Small intestine (tissue), 7 donors: ENCODE measurements at regions not wholly inside any gene's neighbourhood (a gene's known extent, or its start where the extent isn't known, plus 50 kb on each side); places are given as distances from the start of the nearest gene placed in this dataset.

Source experiments
- DNase-seq, 2 donors: peaks; one replicate each; pipeline versions ENCODE4 v3.0.0 to v3.0.0-alpha.2; 2013
- FAIRE-seq: peaks from 2 replicates; lab custom pipeline; 2012; peaks lifted over from hg19 to GRCh38; lab: Jason Lieb, UNC
- H3K27ac ChIP-seq, 3 donors: one replicate each; pipeline ENCODE4 v1.5.1; 2013; ENCODE audit warnings: low read length in 2 of 3, mild to moderate bottlenecking in 2 of 3, control low read depth in 1 of 3, inconsistent platforms in 1 of 3, low read depth in 1 of 3, moderate library complexity in 1 of 3
- H3K27me3 ChIP-seq, 3 donors: one replicate each; pipeline ENCODE4 v1.6.1; 2013; ENCODE audit warnings: low read length in 3 of 3, inconsistent platforms in 1 of 3; ENCODE audit not compliant: control insufficient read depth in 3 of 3, insufficient read depth in 3 of 3
- H3K36me3 ChIP-seq, 3 donors: one replicate each; pipeline ENCODE4 v1.6.1; 2013; ENCODE audit warnings: low read length in 3 of 3, inconsistent platforms in 1 of 3, low read depth in 1 of 3, mild to moderate bottlenecking in 1 of 3, moderate library complexity in 1 of 3; ENCODE audit not compliant: control insufficient read depth in 3 of 3, insufficient read depth in 2 of 3
- H3K4me1 ChIP-seq, 3 donors: one replicate each; pipeline ENCODE4 v1.6.1; 2013; ENCODE audit warnings: low read length in 2 of 3, inconsistent platforms in 1 of 3, low read depth in 1 of 3, mild to moderate bottlenecking in 1 of 3, moderate library complexity in 1 of 3; ENCODE audit not compliant: control insufficient read depth in 3 of 3, insufficient read depth in 2 of 3
- H3K4me3 ChIP-seq, 3 donors: one replicate each; pipeline ENCODE4 v1.5.1; 2013; ENCODE audit warnings: low read length in 3 of 3, control low read depth in 1 of 3, inconsistent platforms in 1 of 3, low read depth in 1 of 3, mild to moderate bottlenecking in 1 of 3, moderate library complexity in 1 of 3
- H3K9me3 ChIP-seq, 2 donors: one replicate each; pipeline ENCODE4 v1.6.1; 2013; ENCODE audit warnings: low read depth in 1 of 2, low read length in 1 of 2; ENCODE audit not compliant: control insufficient read depth in 2 of 2, insufficient read depth in 1 of 2
- WGBS, 3 donors: extraction: QIAGEN DNeasy Blood & Tissue Kit; methylation state at CpG; one replicate each; pipeline ENCODE4 v1.1.7; 2013; 5-methylcytosine and 5-hydroxymethylcytosine counted together
- donor health status: healthy with polysubstance abuse.
- donor health status: control.
- donor health status: control.
- donor health status: Bipolar disorder and iron deficiency.
- donor health status: healthy.

DNA sequence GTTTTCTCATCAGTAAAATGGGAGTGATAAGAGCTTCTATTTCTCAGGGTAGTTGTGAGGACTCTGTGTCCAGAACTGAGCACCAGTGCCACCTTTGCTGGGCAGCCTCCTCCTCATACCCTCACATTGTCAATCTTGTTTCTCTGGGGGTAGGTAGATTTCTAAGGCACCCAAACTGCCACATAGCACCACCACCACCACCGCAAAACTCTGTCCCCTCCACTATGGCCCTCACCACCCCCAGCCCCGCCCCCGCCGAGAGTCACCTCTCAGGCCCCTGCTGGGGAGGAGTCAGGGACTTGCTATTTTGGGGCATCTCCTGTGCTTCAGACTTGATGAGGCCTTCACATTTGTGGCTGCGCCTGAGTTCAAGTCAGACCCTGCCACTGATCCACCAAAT is 549.2 kb downstream of the PTPRU start:
- no peak for DNase-seq
- no peak for FAIRE-seq
- WGBS, 3 donors: 81 to 97% (median 83%) methylated on average over 5 of the region's 5 CpGs

GRCh38 chr1:29785137-29785527 is 548.8 kb downstream of the PTPRU start:
- WGBS, 3 donors: 60 to 75% (median 64%) methylated on average over 7 of the region's 7 CpGs
- DNase-seq: no peak

More for the DNA sequence above, 549.2 kb downstream of the PTPRU start:
- Histone ChIP-seq H3K4me1 (no peaks in the 10 kb centered on the region), H3K36me3 (no peaks in the 10 kb centered on the region), H3K27me3 (peaks cover 0 to 2% (median 0%) of the 10 kb centered on the region in 3 donors), H3K27ac (no peak overlapping the region), H3K4me3 (no peak overlapping the region), H3K9me3 (no peaks in the 10 kb centered on the region)

DNA sequence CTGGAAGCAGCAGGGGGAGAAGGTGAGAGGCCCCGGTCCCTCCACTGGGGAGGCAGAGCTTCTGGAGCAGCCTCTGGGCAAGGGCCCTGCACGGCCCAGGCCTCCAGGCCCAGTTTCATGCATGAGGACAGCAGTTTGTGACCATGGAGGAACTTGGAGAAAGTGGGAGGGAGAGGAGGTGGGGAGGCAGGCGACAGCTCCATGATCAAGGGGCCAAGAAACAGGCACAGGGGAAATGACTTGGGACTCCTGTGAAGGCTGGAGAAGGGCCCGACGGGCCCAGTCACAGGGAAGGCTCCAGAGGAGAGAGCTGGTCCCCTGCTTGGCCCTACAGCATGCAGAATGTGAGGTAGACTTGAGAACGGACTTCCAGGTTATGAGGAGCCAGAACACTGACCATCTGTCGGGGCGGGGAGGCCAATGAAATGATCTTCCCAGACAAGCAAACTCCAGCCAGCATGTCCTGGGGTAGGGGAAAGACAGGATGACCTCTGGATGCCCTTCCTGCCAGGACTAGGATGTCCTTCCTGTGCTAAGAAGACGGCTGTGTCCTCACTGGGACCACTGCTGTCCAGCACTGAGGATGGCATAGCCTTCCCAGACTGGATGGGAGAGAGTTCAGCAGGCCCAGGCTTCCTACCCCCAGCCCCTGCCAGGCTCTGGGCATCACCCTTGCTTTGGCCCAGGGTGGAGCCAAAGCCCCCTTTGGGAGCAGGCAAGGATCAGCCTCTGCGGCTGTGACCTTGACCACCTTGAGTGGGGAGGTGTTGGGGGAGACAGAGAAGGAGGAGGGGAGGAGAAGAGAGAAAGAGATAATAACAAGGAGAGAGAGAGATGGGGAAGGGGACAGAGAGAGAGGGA is 548.2 kb downstream of the PTPRU start:
- Histone ChIP-seq H3K4me3 (no peak overlapping the region), H3K27me3 (peaks cover 0 to under 1% (median 0%) of the 10 kb centered on the region in 3 donors), H3K36me3 (no peaks in the 10 kb centered on the region), H3K9me3 (no peaks in the 10 kb centered on the region), H3K4me1 (no peaks in the 10 kb centered on the region), H3K27ac (no peak overlapping the region)
- FAIRE-seq: no peak
- 56 to 69% (median 64%) methylated on average over 10 of the region's 10 CpGs for WGBS, 3 donors
- DNase-seq: no peak

More at GRCh38 chr1:29785137-29785527, 548.8 kb downstream of the PTPRU start:
- no peaks in the 10 kb centered on the region for H3K4me1 ChIP-seq
- no peaks in the 10 kb centered on the region for H3K9me3 ChIP-seq
- FAIRE-seq: no peak
- no peak overlapping the region for H3K27ac ChIP-seq
- H3K4me3 ChIP-seq: no peak overlapping the region
- peaks cover 0 to 2% (median 0%) of the 10 kb centered on the region in 3 donors for H3K27me3 ChIP-seq
- H3K36me3 ChIP-seq: no peaks in the 10 kb centered on the region

- no peak for DNase-seq
- no peaks in the 10 kb centered on the region for H3K27me3 ChIP-seq
- FAIRE-seq: no peak
- H3K27ac ChIP-seq: no peak overlapping the region
- no peaks in the 10 kb centered on the region for H3K36me3 ChIP-seq
- H3K4me3 ChIP-seq: no peak overlapping the region
- no peaks in the 10 kb centered on the region for H3K9me3 ChIP-seq
- no peaks in the 10 kb centered on the region for H3K4me1 ChIP-seq
- WGBS, 3 donors: 68 to 75% (median 72%) methylated on average over 17 of the region's 17 CpGs
These were observed 547.4 kb downstream of the PTPRU start for GRCh38 chr1:29783508-29784275.

DNA sequence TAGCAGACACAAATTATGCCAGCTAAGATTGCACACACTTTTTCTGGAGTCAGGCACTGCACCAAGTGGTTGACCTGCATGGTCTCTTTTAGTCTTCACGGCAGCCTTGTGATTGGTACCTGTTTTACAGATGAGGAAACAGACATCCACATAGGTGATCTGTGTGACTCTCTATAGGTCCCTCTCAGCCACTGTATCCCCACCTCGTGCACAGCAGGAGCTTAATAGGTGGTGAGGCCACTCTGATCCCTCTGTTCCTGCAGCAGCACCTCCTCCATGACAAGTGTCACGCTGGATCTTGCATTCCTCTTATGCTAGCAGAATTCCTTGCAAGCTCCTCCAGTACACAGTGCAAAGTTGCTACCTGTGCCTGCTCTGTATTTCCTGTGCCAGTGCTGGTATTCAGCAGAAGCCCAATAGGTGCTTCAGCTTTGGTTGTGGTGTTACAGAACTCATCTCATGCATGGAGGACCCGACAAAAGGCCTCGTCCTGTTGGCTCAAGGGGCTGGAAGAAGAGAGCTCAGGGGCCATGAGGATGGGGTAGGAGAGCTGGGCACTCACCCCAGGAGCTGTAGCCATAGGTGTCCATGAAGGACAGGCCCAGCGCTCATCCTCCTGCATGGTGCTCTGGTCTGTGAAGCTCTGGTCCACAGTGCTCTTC is 546.7 kb downstream of the PTPRU start:
- DNase-seq: no peak

GRCh38 chr1:29779146-29779545 is 542.8 kb downstream of the PTPRU start:
- Histone ChIP-seq H3K27ac (no peak overlapping the region), H3K27me3 (no peaks in the 10 kb centered on the region), H3K4me1 (no peaks in the 10 kb centered on the region), H3K36me3 (no peaks in the 10 kb centered on the region), H3K4me3 (no peak overlapping the region), H3K9me3 (no peaks in the 10 kb centered on the region)
- 83 to 90% (median 84%) methylated on average over 5 of the region's 5 CpGs for WGBS, 3 donors
- DNase-seq (no peak), FAIRE-seq (no peak)

More for the DNA sequence above, 546.7 kb downstream of the PTPRU start:
- Histone ChIP-seq H3K27me3 (no peaks in the 10 kb centered on the region), H3K27ac (no peak overlapping the region), H3K9me3 (no peaks in the 10 kb centered on the region), H3K36me3 (no peaks in the 10 kb centered on the region), H3K4me3 (no peak overlapping the region), H3K4me1 (no peaks in the 10 kb centered on the region)
- 52 to 74% (median 56%) methylated on average over 6 of the region's 6 CpGs for WGBS, 3 donors
- no peak for FAIRE-seq

DNA sequence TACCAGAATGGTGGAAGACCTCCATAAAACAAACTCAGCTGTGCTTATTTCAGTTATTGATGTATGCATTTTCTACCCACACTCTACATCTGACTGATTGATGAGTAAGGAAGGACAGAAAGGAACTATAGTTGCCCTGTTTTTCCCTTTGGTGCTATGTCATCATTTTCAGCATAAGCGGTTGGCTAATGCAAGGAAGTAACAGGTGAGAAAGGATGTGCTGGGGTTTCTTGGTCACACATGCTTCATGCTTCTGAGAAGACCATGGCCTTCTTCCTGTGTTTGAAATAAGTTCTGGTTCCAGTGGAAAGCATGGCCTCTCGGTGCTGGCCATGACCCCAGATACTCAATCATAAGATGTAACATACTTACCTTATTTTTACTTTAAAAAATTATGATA is 541.2 kb downstream of the PTPRU start:
- no peak for FAIRE-seq
- WGBS, 3 donors: 79 to 85% (median 84%) methylated on average over 2 of the region's 2 CpGs
- Histone ChIP-seq H3K27ac (no peak overlapping the region), H3K9me3 (no peaks in the 10 kb centered on the region), H3K27me3 (no peaks in the 10 kb centered on the region), H3K36me3 (no peaks in the 10 kb centered on the region), H3K4me3 (no peak overlapping the region), H3K4me1 (no peaks in the 10 kb centered on the region)
- no peak for DNase-seq

- 85 to 98% (median 90%) methylated on average over 2 of the region's 2 CpGs for WGBS, 3 donors
- FAIRE-seq (no peak), DNase-seq (no peak)
- Histone ChIP-seq H3K4me1 (no peaks in the 10 kb centered on the region), H3K36me3 (no peaks in the 10 kb centered on the region), H3K9me3 (no peaks in the 10 kb centered on the region), H3K4me3 (no peak overlapping the region), H3K27ac (no peak overlapping the region), H3K27me3 (no peaks in the 10 kb centered on the region)
These were observed 538.0 kb downstream of the PTPRU start for GRCh38 chr1:29774355-29774754.
